HG02852 (cell line): ENCODE measurements at regions not wholly inside any gene's neighbourhood (a gene's known extent, or its start where the extent isn't known, plus 50 kb on each side); places are given as distances from the start of the nearest gene placed in this dataset.

Source experiments
- ATAC-seq: cut with Tn5 transposase; IDR thresholded peaks from one replicate; pipeline ENCODE4 v1.9.1; 2021; ENCODE audit warnings: mild to moderate bottlenecking, moderate library complexity; ENCODE audit not compliant: unreplicated experiment

- ATAC-seq: no peak
These were observed 226.8 kb upstream of the LNX1 start for GRCh38 chr4:53818104-53818503.

GRCh38 chr4:53816561-53816960 lies 225.3 kb upstream of the LNX1 start:
- ATAC-seq: no peak

GRCh38 chr4:53815281-53815680 lies 224.0 kb upstream of the LNX1 start:
- no peak for ATAC-seq

GRCh38 chr4:53813998-53814397 lies 222.7 kb upstream of the LNX1 start:
- no peak for ATAC-seq

GRCh38 chr4:53810643-53811042 lies 219.4 kb upstream of the LNX1 start:
- no peak for ATAC-seq

- no peak for ATAC-seq
These were observed 218.5 kb upstream of the LNX1 start for GRCh38 chr4:53809816-53810215.

- no peak for ATAC-seq
These were observed 214.0 kb upstream of the LNX1 start for GRCh38 chr4:53805291-53805690.

GRCh38 chr4:53804719-53805118 lies 213.4 kb upstream of the LNX1 start:
- no peak for ATAC-seq

GRCh38 chr4:53802500-53802899 lies 211.2 kb upstream of the LNX1 start:
- no peak for ATAC-seq

GRCh38 chr4:53801373-53801772 lies 210.1 kb upstream of the LNX1 start:
- ATAC-seq: no peak

GRCh38 chr4:53800741-53801140 lies 209.5 kb upstream of the LNX1 start:
- ATAC-seq: no peak

GRCh38 chr4:53793096-53793495 lies 201.8 kb upstream of the LNX1 start:
- no peak for ATAC-seq

- ATAC-seq: no peak
These were observed 199.0 kb upstream of the LNX1 start for GRCh38 chr4:53790286-53790685.

- no peak for ATAC-seq
These were observed 197.3 kb upstream of the LNX1 start for GRCh38 chr4:53788621-53789020.

GRCh38 chr4:53788011-53788410 lies 196.7 kb upstream of the LNX1 start:
- no peak for ATAC-seq

- no peak for ATAC-seq
These were observed 195.3 kb upstream of the LNX1 start for GRCh38 chr4:53786632-53787031.

- no peak for ATAC-seq
These were observed 194.7 kb upstream of the LNX1 start for GRCh38 chr4:53785996-53786395.

GRCh38 chr4:53784112-53784511 lies 192.8 kb upstream of the LNX1 start:
- ATAC-seq: no peak

GRCh38 chr4:53783208-53783859 lies 192.0 kb upstream of the LNX1 start:
- no peak for ATAC-seq

GRCh38 chr4:53782458-53782845 lies 191.2 kb upstream of the LNX1 start:
- no peak for ATAC-seq

GRCh38 chr4:53781629-53782457 lies 190.6 kb upstream of the LNX1 start:
- ATAC-seq: no peak

- ATAC-seq: no peak
These were observed 189.6 kb upstream of the LNX1 start for GRCh38 chr4:53780736-53781400.
